SK-N-SH (cell line): ENCODE measurements at regions not wholly inside any gene's neighbourhood (a gene's known extent, or its start where the extent isn't known, plus 50 kb on each side); places are given as distances from the start of the nearest gene placed in this dataset.

Experiments
- CTCF ChIA-PET: fragments of 300-600, 350-600 bp; formaldehyde crosslinking; extraction: SDS; loops from one replicate; lab custom pipeline; 2021; lab: Yijun Ruan, JAX
- POLR2A ChIA-PET: fragments of 350-600 bp; sonication (Branson Sonifier 250); formaldehyde crosslinking; extraction: SDS; loops from one replicate; lab custom pipeline; 2020; ENCODE audit warnings: antibody characterized with exemption, inconsistent platforms; lab: Yijun Ruan, JAX
- DNase-seq: peaks from one replicate; pipeline ENCODE4 v3.0.0; 2012
- H2AFZ ChIP-seq: fragments of 200-600 bp; sonication (generic); 2 replicates; pipeline ENCODE4 v1.8.1; 2016; ENCODE audit warnings: antibody characterized with exemption, mild to moderate bottlenecking, low read depth
- H3F3A ChIP-seq: fragments of 200-600 bp; sonication (generic); replicated peaks from 2 replicates; pipeline ENCODE3; 2016; ENCODE audit warnings: antibody characterized with exemption, mild to moderate bottlenecking; ENCODE audit not compliant: insufficient read depth
- H3K27ac ChIP-seq, 2 experiments: fragments of 200-500 bp in 1 of 2; fragments of 200-600 bp in 1 of 2; sonication (Bioruptor generic) in 1 of 2; sonication (generic), shearing (Covaris generic) in 1 of 2; 2 replicates each; pipeline versions ENCODE4 v1.5.1 to v1.6.1; 2014 to 2016; ENCODE audit warnings: low read depth in 2 of 2, inconsistent platforms in 1 of 2, low read length in 1 of 2, mild to moderate bottlenecking in 1 of 2, mixed read lengths in 1 of 2
- H3K27me3 ChIP-seq: fragments of 200-600 bp; sonication (generic), shearing (Covaris generic); 2 replicates; pipeline ENCODE4 v1.6.1; 2016; ENCODE audit warnings: mixed run types; ENCODE audit not compliant: insufficient read depth
- H3K36me3 ChIP-seq, 2 experiments: fragments of 200-500 bp in 1 of 2; fragments of 200-600 bp in 1 of 2; sonication (Bioruptor generic) in 1 of 2; sonication (generic) in 1 of 2; replicated peaks in 1 of 2; 2 replicates each; pipeline versions ENCODE3 to v1.5.1; 2014 to 2016; ENCODE audit warnings: low read length in 1 of 2, mild to moderate bottlenecking in 1 of 2; ENCODE audit not compliant: insufficient read depth in 2 of 2, control insufficient read depth in 1 of 2
- H3K4me1 ChIP-seq, 2 experiments: fragments of 200-500 bp in 1 of 2; fragments of 200-600 bp in 1 of 2; sonication (Bioruptor generic) in 1 of 2; sonication (generic), shearing (Covaris generic) in 1 of 2; 2 replicates each; pipeline versions ENCODE4 v1.5.1 to v1.6.1; 2014 to 2016; ENCODE audit warnings: low read depth in 1 of 2, low read length in 1 of 2, mixed run types in 1 of 2; ENCODE audit not compliant: insufficient read depth in 2 of 2, control insufficient read depth in 1 of 2
- H3K4me2 ChIP-seq: fragments of 200-600 bp; sonication (generic), shearing (Covaris generic); 2 replicates; pipeline ENCODE4 v1.6.1; 2017; ENCODE audit warnings: mixed run types
- H3K4me3 ChIP-seq, 2 experiments: fragments of 200-500 bp in 1 of 2; fragments of 200-600 bp in 1 of 2; sonication (Bioruptor generic) in 1 of 2; sonication (generic), shearing (Covaris generic) in 1 of 2; 2 replicates each; pipeline versions ENCODE4 v1.5.1 to v1.8.1; 2014 to 2016; ENCODE audit warnings: low read depth in 2 of 2, inconsistent platforms in 1 of 2, low read length in 1 of 2, mild to moderate bottlenecking in 1 of 2, mixed read lengths in 1 of 2, moderate library complexity in 1 of 2
- H3K79me2 ChIP-seq: fragments of 200-600 bp; sonication (generic); 2 replicates; pipeline ENCODE4 v1.8.1; 2017; ENCODE audit warnings: mild to moderate bottlenecking; ENCODE audit not compliant: insufficient read depth
- H3K9ac ChIP-seq: fragments of 200-600 bp; sonication (generic); 2 replicates; pipeline ENCODE4 v1.6.1; 2017; ENCODE audit warnings: mixed run types
- H3K9me2 ChIP-seq: fragments of 200-600 bp; sonication (generic); 2 replicates; pipeline ENCODE4 v1.6.1; 2017; ENCODE audit warnings: mixed run types
- H3K9me3 ChIP-seq: fragments of 200-600 bp; sonication (generic); 2 replicates; pipeline ENCODE4 v1.6.1; 2017; ENCODE audit warnings: mixed run types, mild to moderate bottlenecking, moderate library complexity
- H4K20me1 ChIP-seq: fragments of 200-600 bp; sonication (generic); 2 replicates; pipeline ENCODE4 v1.6.1; 2017; ENCODE audit warnings: mild to moderate bottlenecking, mixed run types; ENCODE audit not compliant: insufficient read depth
- EZH2phosphoT487 ChIP-seq: fragments of 200-600 bp; sonication (generic); IDR thresholded peaks from 2 replicates; pipeline ENCODE4 v1.6.1; 2017; ENCODE audit warnings: low read depth, mixed run types, mild to moderate bottlenecking, antibody characterized with exemption, moderate library complexity, borderline replicate concordance
- FOXJ3 ChIP-seq: sonication (generic); formaldehyde crosslinking; IDR thresholded peaks from 2 replicates; pipeline ENCODE4 v1.5.1; 2020; ENCODE audit warnings: mild to moderate bottlenecking, missing genetic modification reagents
- GABPA ChIP-seq: IDR thresholded peaks from 2 replicates; pipeline ENCODE4 v1.4.0; 2012; ENCODE audit warnings: low read depth, mild to moderate bottlenecking
- GATA2 ChIP-seq: sonication (generic); formaldehyde crosslinking; IDR thresholded peaks from 2 replicates; pipeline ENCODE4 v1.5.0; 2020; ENCODE audit warnings: mild to moderate bottlenecking, missing genetic modification reagents
- JUND ChIP-seq: IDR thresholded peaks from 2 replicates; pipeline ENCODE4 v1.4.0; 2012
- POLR2AphosphoS5 ChIP-seq: IDR thresholded peaks from 2 replicates; pipeline ENCODE4 v1.6.1; 2012; ENCODE audit warnings: low read depth, low read length
- RAD21 ChIP-seq: IDR thresholded peaks from 2 replicates; pipeline ENCODE4 v1.6.1; 2012; ENCODE audit warnings: mild to moderate bottlenecking, low read length
- RCOR1 ChIP-seq: fragments of 150-350 bp; IDR thresholded peaks from 2 replicates; pipeline ENCODE4 v1.6.1; 2017; ENCODE audit warnings: antibody characterized with exemption, low read length
- RFX5 ChIP-seq: IDR thresholded peaks from 2 replicates; pipeline ENCODE4 v1.6.1; 2012; ENCODE audit warnings: mild to moderate bottlenecking, improper control_type of control experiment, low read length
- SMC3 ChIP-seq: IDR thresholded peaks from 2 replicates; pipeline ENCODE4 v1.6.1; 2012; ENCODE audit warnings: low read depth, low read length, improper control_type of control experiment
- TAF1 ChIP-seq: IDR thresholded peaks from 2 replicates; pipeline ENCODE4 v1.6.1; 2012; ENCODE audit warnings: low read depth, mild to moderate bottlenecking, low read length, moderate library complexity, borderline replicate concordance
- TEAD4 ChIP-seq: IDR thresholded peaks from 2 replicates; pipeline ENCODE4 v1.4.0; 2012; ENCODE audit warnings: mild to moderate bottlenecking, borderline replicate concordance; ENCODE audit not compliant: insufficient read depth
- YY1 ChIP-seq: IDR thresholded peaks from 2 replicates; pipeline ENCODE4 v1.4.0; 2012; ENCODE audit warnings: low read depth, mild to moderate bottlenecking
- TF ChIP-seq, protein P1 (sequence below): IDR thresholded peaks from 2 replicates; pipeline ENCODE4 v1.4.0; 2012; ENCODE audit warnings: low read depth, borderline replicate concordance
- TF ChIP-seq, protein P2 (sequence below): fragments of 200-600 bp; sonication (generic); IDR thresholded peaks from 2 replicates; pipeline ENCODE4 v1.6.1; 2017; ENCODE audit warnings: antibody characterized with exemption, mild to moderate bottlenecking, moderate library complexity
- TF ChIP-seq, protein P3 (sequence below): IDR thresholded peaks from 2 replicates; pipeline ENCODE4 v1.4.0; 2012; ENCODE audit warnings: low read depth
- TF ChIP-seq, protein P4 (sequence below): IDR thresholded peaks from 2 replicates; pipeline ENCODE4 v1.6.1; 2012; ENCODE audit warnings: mild to moderate bottlenecking, low read depth, low read length, moderate library complexity

DNA sequence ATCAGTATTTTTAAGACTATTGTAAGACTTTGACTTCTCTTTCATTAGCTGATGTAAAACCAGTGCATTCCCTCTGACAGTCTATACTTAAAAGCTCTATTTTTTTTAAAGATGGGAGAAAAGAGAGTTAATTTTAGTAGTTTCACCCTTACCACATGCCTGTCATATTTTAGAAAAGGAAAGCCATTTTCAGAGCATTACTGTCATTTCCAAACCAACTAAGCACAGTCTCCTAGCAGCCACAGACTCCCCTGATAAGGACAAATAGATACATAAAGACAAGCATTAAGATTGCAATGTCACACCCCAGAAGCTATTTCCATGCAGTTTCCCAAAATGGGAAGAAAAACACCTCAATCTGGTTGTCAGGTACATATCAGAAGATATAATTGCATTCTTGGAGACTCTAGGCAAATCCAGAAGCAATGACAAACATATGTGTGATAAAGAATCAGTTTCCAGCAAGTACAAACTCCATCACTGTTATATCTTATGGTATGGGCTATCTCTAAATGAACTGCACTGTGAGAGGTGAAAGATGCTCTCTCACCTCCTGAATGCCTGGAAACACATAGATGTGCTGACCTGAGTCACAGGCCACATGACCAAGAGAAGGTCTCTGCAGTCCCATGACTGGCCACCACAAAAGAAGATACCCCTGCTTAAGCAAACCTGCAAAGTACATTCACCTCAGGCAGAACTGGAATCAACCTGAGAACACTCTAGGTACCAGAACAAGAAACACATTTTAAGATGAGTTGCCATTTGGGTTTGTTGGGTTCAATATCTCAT, 303.3 kb downstream of the POU4F1 start:
- Histone ChIP-seq H4K20me1 (no peaks in the 10 kb centered on the region), H3K79me2 (no peaks in the 10 kb centered on the region), H3F3A (no peaks in the 10 kb centered on the region), H3K27ac (no peak overlapping the region), H3K9ac (no peak overlapping the region), H2AFZ (no peak overlapping the region), H3K27me3 (no peaks in the 10 kb centered on the region), H3K9me2 (no peaks in the 10 kb centered on the region), H3K4me3 (no peak overlapping the region), H3K9me3 (no peaks in the 10 kb centered on the region), H3K4me1 (peaks cover 0 to under 1% of the 10 kb centered on the region in 2 experiments; a peak in 2 of 4 replicates), H3K4me2 (no peak overlapping the region), H3K36me3 (no peaks in the 10 kb centered on the region)
- ChIA-PET CTCF (no interaction called here), POLR2A (no interaction called here)
- TF ChIP-seq RFX5 (no peak), SMC3 (no peak), EZH2phosphoT487 (no peak), TEAD4 (no peak), POLR2AphosphoS5 (no peak), RAD21 (no peak), GATA2 (CRISPR knock-in tag) (no peak), GABPA (no peak), YY1 (no peak), FOXJ3 (no peak), RCOR1 (no peak), TAF1 (no peak), JUND (no peak)
- TF ChIP-seq, protein P1, sequence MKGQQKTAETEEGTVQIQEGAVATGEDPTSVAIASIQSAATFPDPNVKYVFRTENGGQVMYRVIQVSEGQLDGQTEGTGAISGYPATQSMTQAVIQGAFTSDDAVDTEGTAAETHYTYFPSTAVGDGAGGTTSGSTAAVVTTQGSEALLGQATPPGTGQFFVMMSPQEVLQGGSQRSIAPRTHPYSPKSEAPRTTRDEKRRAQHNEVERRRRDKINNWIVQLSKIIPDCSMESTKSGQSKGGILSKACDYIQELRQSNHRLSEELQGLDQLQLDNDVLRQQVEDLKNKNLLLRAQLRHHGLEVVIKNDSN: no peak
- TF ChIP-seq, protein P2, sequence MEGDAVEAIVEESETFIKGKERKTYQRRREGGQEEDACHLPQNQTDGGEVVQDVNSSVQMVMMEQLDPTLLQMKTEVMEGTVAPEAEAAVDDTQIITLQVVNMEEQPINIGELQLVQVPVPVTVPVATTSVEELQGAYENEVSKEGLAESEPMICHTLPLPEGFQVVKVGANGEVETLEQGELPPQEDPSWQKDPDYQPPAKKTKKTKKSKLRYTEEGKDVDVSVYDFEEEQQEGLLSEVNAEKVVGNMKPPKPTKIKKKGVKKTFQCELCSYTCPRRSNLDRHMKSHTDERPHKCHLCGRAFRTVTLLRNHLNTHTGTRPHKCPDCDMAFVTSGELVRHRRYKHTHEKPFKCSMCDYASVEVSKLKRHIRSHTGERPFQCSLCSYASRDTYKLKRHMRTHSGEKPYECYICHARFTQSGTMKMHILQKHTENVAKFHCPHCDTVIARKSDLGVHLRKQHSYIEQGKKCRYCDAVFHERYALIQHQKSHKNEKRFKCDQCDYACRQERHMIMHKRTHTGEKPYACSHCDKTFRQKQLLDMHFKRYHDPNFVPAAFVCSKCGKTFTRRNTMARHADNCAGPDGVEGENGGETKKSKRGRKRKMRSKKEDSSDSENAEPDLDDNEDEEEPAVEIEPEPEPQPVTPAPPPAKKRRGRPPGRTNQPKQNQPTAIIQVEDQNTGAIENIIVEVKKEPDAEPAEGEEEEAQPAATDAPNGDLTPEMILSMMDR: no peak
- TF ChIP-seq, protein P3, sequence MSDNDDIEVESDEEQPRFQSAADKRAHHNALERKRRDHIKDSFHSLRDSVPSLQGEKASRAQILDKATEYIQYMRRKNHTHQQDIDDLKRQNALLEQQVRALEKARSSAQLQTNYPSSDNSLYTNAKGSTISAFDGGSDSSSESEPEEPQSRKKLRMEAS: no peak
- TF ChIP-seq, protein P4, sequence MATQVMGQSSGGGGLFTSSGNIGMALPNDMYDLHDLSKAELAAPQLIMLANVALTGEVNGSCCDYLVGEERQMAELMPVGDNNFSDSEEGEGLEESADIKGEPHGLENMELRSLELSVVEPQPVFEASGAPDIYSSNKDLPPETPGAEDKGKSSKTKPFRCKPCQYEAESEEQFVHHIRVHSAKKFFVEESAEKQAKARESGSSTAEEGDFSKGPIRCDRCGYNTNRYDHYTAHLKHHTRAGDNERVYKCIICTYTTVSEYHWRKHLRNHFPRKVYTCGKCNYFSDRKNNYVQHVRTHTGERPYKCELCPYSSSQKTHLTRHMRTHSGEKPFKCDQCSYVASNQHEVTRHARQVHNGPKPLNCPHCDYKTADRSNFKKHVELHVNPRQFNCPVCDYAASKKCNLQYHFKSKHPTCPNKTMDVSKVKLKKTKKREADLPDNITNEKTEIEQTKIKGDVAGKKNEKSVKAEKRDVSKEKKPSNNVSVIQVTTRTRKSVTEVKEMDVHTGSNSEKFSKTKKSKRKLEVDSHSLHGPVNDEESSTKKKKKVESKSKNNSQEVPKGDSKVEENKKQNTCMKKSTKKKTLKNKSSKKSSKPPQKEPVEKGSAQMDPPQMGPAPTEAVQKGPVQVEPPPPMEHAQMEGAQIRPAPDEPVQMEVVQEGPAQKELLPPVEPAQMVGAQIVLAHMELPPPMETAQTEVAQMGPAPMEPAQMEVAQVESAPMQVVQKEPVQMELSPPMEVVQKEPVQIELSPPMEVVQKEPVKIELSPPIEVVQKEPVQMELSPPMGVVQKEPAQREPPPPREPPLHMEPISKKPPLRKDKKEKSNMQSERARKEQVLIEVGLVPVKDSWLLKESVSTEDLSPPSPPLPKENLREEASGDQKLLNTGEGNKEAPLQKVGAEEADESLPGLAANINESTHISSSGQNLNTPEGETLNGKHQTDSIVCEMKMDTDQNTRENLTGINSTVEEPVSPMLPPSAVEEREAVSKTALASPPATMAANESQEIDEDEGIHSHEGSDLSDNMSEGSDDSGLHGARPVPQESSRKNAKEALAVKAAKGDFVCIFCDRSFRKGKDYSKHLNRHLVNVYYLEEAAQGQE: no peak
- DNase-seq: no peak
